Adrenal gland (tissue), 9 donors: ENCODE measurements at regions not wholly inside any gene's neighbourhood (a gene's known extent, or its start where the extent isn't known, plus 50 kb on each side); places are given as distances from the start of the nearest gene placed in this dataset.

Experiments
- DNase-seq, 7 donors: peaks; one replicate each; pipeline ENCODE4 v3.0.0-alpha.2; 2019 to 2020
- H3K27ac ChIP-seq, 5 donors: fragments of 200-600 bp; sonication (generic) in 4 of 5; 1 replicate in 3 of 5; 2 replicates in 2 of 5; pipeline versions ENCODE4 v1.5.1 to v1.8.0; 2016 to 2020; ENCODE audit warnings: mild to moderate bottlenecking in 1 of 5
- H3K27me3 ChIP-seq: fragments of 200-600 bp; 2 replicates; pipeline ENCODE4 v1.8.0; 2021
- H3K36me3 ChIP-seq, 2 donors: fragments of 200-600 bp; replicated peaks in 1 of 2; 1 replicate in 1 of 2; 2 replicates in 1 of 2; pipeline versions ENCODE4 v1.5.1 to v1.8.0; 2018 to 2022
- H3K4me1 ChIP-seq, 2 donors: fragments of 200-600 bp; replicated peaks in 1 of 2; 1 replicate in 1 of 2; 2 replicates in 1 of 2; pipeline versions ENCODE4 v1.5.1 to v1.8.0; 2018 to 2021
- H3K4me3 ChIP-seq, 4 donors: fragments of 200-600 bp; sonication (generic) in 3 of 4; one replicate each; pipeline ENCODE4 v1.5.1; 2016 to 2018
- H3K9me3 ChIP-seq, 3 donors: fragments of 200-600 bp; sonication (generic) in 1 of 3; replicated peaks in 1 of 3; 1 replicate in 2 of 3; 2 replicates in 1 of 3; pipeline versions ENCODE4 v1.5.1 to v1.8.0; 2016 to 2021
- POLR2A ChIP-seq, 2 donors: fragments of 450-650 bp; IDR thresholded peaks; one replicate each; pipeline ENCODE4 v1.6.1; 2017; ENCODE audit warnings: antibody characterized with exemption in 2 of 2, mild to moderate bottlenecking in 2 of 2, moderate library complexity in 1 of 2
- WGBS, 4 donors: extraction: QIAGEN DNeasy Blood & Tissue Kit in 2 of 4; methylation state at CpG; one replicate each; pipeline versions ENCODE4 v1.1.5 to v1.1.7; 2013 to 2017; 5-methylcytosine and 5-hydroxymethylcytosine counted together
- intact Hi-C, 2 donors: fragments of 100-400 bp; cut with DNase I; formaldehyde crosslinking; loops; one replicate each; pipeline versions ENCODE4 v1.14.1 to v1.15.0; 2022 to 2023
- TF ChIP-seq, protein P1 (sequence below), 6 experiments: fragments of 450-650 bp in 4 of 6; fragments of 200-600 bp in 2 of 6; sonication (generic) in 1 of 6; IDR thresholded peaks; 1 replicate in 5 of 6; 2 replicates in 1 of 6; pipeline versions ENCODE4 v1.5.1 to v1.8.0; 2016 to 2021; ENCODE audit warnings: antibody characterized with exemption in 6 of 6, mild to moderate bottlenecking in 2 of 6, moderate library complexity in 1 of 6
- donor health status: healthy with polysubstance abuse.
- donor health status: Bipolar disorder and iron deficiency.
- donor health status: DM: yes; HTN: yes; CAD: no.
- donor health status: DM: no; HTN: no; CAD: no.
- donor health status: DM: no; HTN: no; CAD: no.

DNA sequence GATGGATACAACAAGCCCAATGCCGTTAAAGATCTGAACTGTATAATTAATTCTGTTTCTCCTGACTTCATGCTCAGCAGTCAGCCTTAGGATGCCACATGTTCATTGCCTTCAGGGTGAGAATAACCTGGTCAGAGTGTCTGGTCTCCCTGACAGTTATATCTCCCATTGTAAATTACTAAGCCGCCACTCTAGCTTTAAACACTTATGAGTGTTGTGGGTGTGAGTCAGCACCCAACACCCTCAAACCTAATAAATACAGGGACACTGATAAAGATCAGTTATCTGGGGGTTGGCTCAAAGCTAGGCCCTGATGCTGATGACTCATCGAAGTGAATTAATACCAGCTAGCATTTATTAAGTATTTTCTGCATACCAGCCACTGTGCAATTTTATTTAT, 64.9 kb upstream of the DYNLT3 start:
- DNase-seq: peak in 3 of 7 donors; percentile 7 to 16 (median 16)
- intact Hi-C loops: no loop called here
- H3K9me3 ChIP-seq: no peaks in the 10 kb centered on the region
- no peaks in the 10 kb centered on the region for H3K4me1 ChIP-seq
- H3K4me3 ChIP-seq: no peak overlapping the region
- H3K36me3 ChIP-seq: no peaks in the 10 kb centered on the region
- H3K27ac ChIP-seq: no peak overlapping the region
- TF ChIP-seq, protein P1, sequence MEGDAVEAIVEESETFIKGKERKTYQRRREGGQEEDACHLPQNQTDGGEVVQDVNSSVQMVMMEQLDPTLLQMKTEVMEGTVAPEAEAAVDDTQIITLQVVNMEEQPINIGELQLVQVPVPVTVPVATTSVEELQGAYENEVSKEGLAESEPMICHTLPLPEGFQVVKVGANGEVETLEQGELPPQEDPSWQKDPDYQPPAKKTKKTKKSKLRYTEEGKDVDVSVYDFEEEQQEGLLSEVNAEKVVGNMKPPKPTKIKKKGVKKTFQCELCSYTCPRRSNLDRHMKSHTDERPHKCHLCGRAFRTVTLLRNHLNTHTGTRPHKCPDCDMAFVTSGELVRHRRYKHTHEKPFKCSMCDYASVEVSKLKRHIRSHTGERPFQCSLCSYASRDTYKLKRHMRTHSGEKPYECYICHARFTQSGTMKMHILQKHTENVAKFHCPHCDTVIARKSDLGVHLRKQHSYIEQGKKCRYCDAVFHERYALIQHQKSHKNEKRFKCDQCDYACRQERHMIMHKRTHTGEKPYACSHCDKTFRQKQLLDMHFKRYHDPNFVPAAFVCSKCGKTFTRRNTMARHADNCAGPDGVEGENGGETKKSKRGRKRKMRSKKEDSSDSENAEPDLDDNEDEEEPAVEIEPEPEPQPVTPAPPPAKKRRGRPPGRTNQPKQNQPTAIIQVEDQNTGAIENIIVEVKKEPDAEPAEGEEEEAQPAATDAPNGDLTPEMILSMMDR (IDR thresholded peaks at IDR 0.05): no peak
- 47 to 56% (median 48%) methylated on average over 3 of the region's 3 CpGs for WGBS, 4 donors
- H3K27me3 ChIP-seq: peaks cover 3% of the 10 kb centered on the region

DNA sequence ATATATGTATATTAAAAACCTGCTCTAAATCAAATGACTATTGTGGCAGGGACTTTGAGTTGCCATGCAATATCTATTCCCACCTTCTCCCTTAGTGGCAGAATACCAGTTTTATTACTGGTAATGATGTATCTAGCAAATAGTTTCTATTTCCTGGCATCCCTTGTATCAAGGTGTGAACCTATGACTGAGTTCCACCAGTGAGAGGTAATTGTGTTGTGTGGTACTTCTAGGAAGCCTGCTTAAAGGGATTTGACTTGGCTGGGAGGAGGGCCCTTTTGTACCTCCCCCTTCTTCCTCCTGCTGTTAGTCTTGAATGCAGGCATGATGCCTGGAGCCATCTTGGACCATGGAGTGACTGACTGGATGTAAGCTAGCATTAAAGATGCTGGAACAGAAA, 65.4 kb upstream of the DYNLT3 start:
- no peak for TF ChIP-seq POLR2A (IDR thresholded peaks at IDR 0.05)
- TF ChIP-seq, protein P1 (IDR thresholded peaks at IDR 0.05): no peak
- Histone ChIP-seq H3K9me3 (no peaks in the 10 kb centered on the region), H3K27me3 (peaks cover 3% of the 10 kb centered on the region), H3K36me3 (no peaks in the 10 kb centered on the region), H3K4me3 (no peak overlapping the region), H3K27ac (no peak overlapping the region), H3K4me1 (no peaks in the 10 kb centered on the region)
- intact Hi-C loops: no loop called here
- DNase-seq: no peak

DNA sequence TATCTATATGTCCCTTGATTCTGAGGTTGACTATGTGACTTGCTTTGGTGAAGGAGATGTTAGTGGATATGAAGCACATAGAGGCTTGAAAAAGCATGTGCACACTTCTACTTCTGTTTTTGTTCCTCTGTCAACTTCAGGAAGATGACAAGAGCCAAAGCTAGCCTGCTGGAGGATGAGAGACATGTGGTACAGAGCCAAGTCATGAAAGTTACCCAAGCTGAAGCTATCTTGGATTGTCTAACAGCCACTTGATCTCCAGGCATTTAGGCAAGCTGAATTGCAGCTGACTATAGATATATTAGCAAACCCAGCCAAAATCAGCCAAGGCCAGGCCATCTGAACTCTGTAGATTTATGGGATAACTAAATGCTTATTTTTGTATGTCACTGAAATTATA, 70.8 kb upstream of the DYNLT3 start:
- Histone ChIP-seq H3K27ac (no peak overlapping the region), H3K9me3 (no peaks in the 10 kb centered on the region), H3K36me3 (no peaks in the 10 kb centered on the region), H3K27me3 (no peaks in the 10 kb centered on the region), H3K4me1 (no peaks in the 10 kb centered on the region), H3K4me3 (no peak overlapping the region)
- DNase-seq: no peak
- intact Hi-C loops: no loop called here
- TF ChIP-seq, protein P1 (IDR thresholded peaks at IDR 0.05): no peak
- no peak for TF ChIP-seq POLR2A (IDR thresholded peaks at IDR 0.05)

DNA sequence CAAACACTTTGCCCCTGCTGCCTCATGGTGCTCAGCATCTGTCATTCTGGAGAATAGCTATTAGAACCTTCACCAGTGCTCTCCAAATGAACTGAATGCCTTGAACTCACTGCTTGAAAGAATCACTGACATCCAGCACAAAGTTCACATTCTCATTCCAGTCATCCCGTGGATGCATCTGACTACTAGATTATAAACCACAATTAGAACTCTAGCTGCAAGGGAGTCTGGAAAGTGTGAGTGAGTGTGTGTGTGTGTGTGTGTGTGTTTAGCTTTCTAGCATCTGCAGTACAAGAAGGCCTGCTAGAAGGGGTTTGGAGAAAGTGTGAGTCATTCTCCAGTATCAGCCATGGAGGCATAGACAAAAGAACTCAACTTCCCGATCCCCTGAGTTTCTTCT, 71.3 kb upstream of the DYNLT3 start:
- no peaks in the 10 kb centered on the region for H3K27me3 ChIP-seq
- no peak for TF ChIP-seq POLR2A (IDR thresholded peaks at IDR 0.05)
- TF ChIP-seq, protein P1 (IDR thresholded peaks at IDR 0.05): no peak
- intact Hi-C loops: no loop called here
- H3K4me1 ChIP-seq: no peaks in the 10 kb centered on the region
- 89 to 93% (median 90%) methylated on average over 1 to 2 of the region's 2 CpGs for WGBS, 4 donors
- DNase-seq: no peak
- H3K9me3 ChIP-seq: no peaks in the 10 kb centered on the region
- no peaks in the 10 kb centered on the region for H3K36me3 ChIP-seq
- H3K27ac ChIP-seq: no peak overlapping the region
- H3K4me3 ChIP-seq: no peak overlapping the region
